ENCODE measurements at regions not wholly inside any gene's neighbourhood (a gene's known extent, or its start where the extent isn't known, plus 50 kb on each side); places are given as distances from the start of the nearest gene placed in this dataset.

GRCh38 chr4:149296503-149296902 lies 519.1 kb downstream of the IQCM start:
- no peak for DNase-seq (ENCODE audit: extremely low spot score, unreplicated experiment)
- H3K27ac Mint-ChIP-seq (ENCODE audit: unreplicated experiment): no peak overlapping the region
- no peaks in the 10 kb centered on the region for H3K4me1 Mint-ChIP-seq (ENCODE audit: unreplicated experiment)
- H3K27me3 Mint-ChIP-seq (ENCODE audit: unreplicated experiment): no peaks in the 10 kb centered on the region
- TF ChIP-seq CTCF (IDR thresholded peaks at IDR 0.05): no peak
- no peaks in the 10 kb centered on the region for H3K36me3 Mint-ChIP-seq (ENCODE audit: unreplicated experiment)
- no peak overlapping the region for H3K4me3 Mint-ChIP-seq (ENCODE audit: unreplicated experiment)
- H3K9me3 Mint-ChIP-seq (ENCODE audit: unreplicated experiment): no peaks in the 10 kb centered on the region

GRCh38 chr4:149296084-149296483 lies 519.6 kb downstream of the IQCM start:
- H3K4me1 Mint-ChIP-seq (ENCODE audit: unreplicated experiment): no peaks in the 10 kb centered on the region
- DNase-seq (ENCODE audit: extremely low spot score, unreplicated experiment): no peak

GRCh38 chr4:149294601-149295000 lies 521.0 kb downstream of the IQCM start:
- TF ChIP-seq CTCF (IDR thresholded peaks at IDR 0.05): no peak
- Mint-ChIP-seq H3K27ac (ENCODE audit: unreplicated experiment) (no peak overlapping the region), H3K9me3 (ENCODE audit: unreplicated experiment) (no peaks in the 10 kb centered on the region), H3K4me3 (ENCODE audit: unreplicated experiment) (no peak overlapping the region), H3K27me3 (ENCODE audit: unreplicated experiment) (no peaks in the 10 kb centered on the region), H3K4me1 (ENCODE audit: unreplicated experiment) (no peaks in the 10 kb centered on the region), H3K36me3 (ENCODE audit: unreplicated experiment) (no peaks in the 10 kb centered on the region)
- DNase-seq (ENCODE audit: extremely low spot score, unreplicated experiment): no peak

More at GRCh38 chr4:149296084-149296483, 519.6 kb downstream of the IQCM start:
- H3K9me3 Mint-ChIP-seq (ENCODE audit: unreplicated experiment): no peaks in the 10 kb centered on the region
- TF ChIP-seq CTCF (IDR thresholded peaks at IDR 0.05): no peak
- H3K27me3 Mint-ChIP-seq (ENCODE audit: unreplicated experiment): no peaks in the 10 kb centered on the region
- no peak overlapping the region for H3K4me3 Mint-ChIP-seq (ENCODE audit: unreplicated experiment)
- no peaks in the 10 kb centered on the region for H3K36me3 Mint-ChIP-seq (ENCODE audit: unreplicated experiment)
- no peak overlapping the region for H3K27ac Mint-ChIP-seq (ENCODE audit: unreplicated experiment)

- TF ChIP-seq CTCF (IDR thresholded peaks at IDR 0.05): no peak
- DNase-seq (ENCODE audit: extremely low spot score, unreplicated experiment): no peak
- Mint-ChIP-seq H3K27ac (ENCODE audit: unreplicated experiment) (no peak overlapping the region), H3K27me3 (ENCODE audit: unreplicated experiment) (no peaks in the 10 kb centered on the region), H3K4me1 (ENCODE audit: unreplicated experiment) (no peaks in the 10 kb centered on the region), H3K4me3 (ENCODE audit: unreplicated experiment) (no peak overlapping the region), H3K9me3 (ENCODE audit: unreplicated experiment) (no peaks in the 10 kb centered on the region), H3K36me3 (ENCODE audit: unreplicated experiment) (no peaks in the 10 kb centered on the region)
These were observed 522.5 kb downstream of the IQCM start for GRCh38 chr4:149293046-149293649.

- Mint-ChIP-seq H3K27me3 (ENCODE audit: unreplicated experiment) (no peaks in the 10 kb centered on the region), H3K4me1 (ENCODE audit: unreplicated experiment) (no peaks in the 10 kb centered on the region), H3K27ac (ENCODE audit: unreplicated experiment) (no peak overlapping the region), H3K4me3 (ENCODE audit: unreplicated experiment) (no peak overlapping the region), H3K36me3 (ENCODE audit: unreplicated experiment) (no peaks in the 10 kb centered on the region), H3K9me3 (ENCODE audit: unreplicated experiment) (no peaks in the 10 kb centered on the region)
- no peak for DNase-seq (ENCODE audit: extremely low spot score, unreplicated experiment)
- TF ChIP-seq CTCF (IDR thresholded peaks at IDR 0.05): no peak
These were observed 523.1 kb downstream of the IQCM start for GRCh38 chr4:149292425-149293007.

Data from osteocyte (in vitro differentiated cells).